Activated CD8-positive, alpha-beta T cell treated with anti-CD3 and anti-CD28 coated beads for 36 hours (primary cell): ENCODE measurements at regions not wholly inside any gene's neighbourhood (a gene's known extent, or its start where the extent isn't known, plus 50 kb on each side); places are given as distances from the start of the nearest gene placed in this dataset.

Experiments
- ATAC-seq: fragments of 200-7000 bp; cut with Tn5 transposase; one replicate; pipeline ENCODE4 v1.10.0; 2021; ENCODE audit warnings: mild to moderate bottlenecking, moderate library complexity
- CTCF ChIA-PET: fragments of 350-600 bp; sonication (Branson Sonifier 250); formaldehyde crosslinking; loops from one replicate; lab custom pipeline; 2021; ENCODE audit warnings: antibody characterized with exemption; lab: Charles Lee
- POLR2A ChIA-PET: fragments of 350-600 bp; sonication (Branson Sonifier 250); formaldehyde crosslinking; loops from one replicate; lab custom pipeline; 2021; ENCODE audit warnings: antibody characterized with exemption; lab: Charles Lee
- DNase-seq: peaks from one replicate; pipeline ENCODE4 v3.0.0-alpha.2; 2020
- H3K27ac Mint-ChIP-seq: one replicate; pipeline ENCODE4 v1.8.0; 2021; ENCODE audit warnings: mild to moderate bottlenecking, mixed read lengths
- H3K27me3 Mint-ChIP-seq: one replicate; pipeline ENCODE4 v1.8.0; 2021; ENCODE audit warnings: mixed read lengths
- H3K36me3 Mint-ChIP-seq: one replicate; pipeline ENCODE4 v1.8.0; 2021; ENCODE audit warnings: low read depth, mixed read lengths
- H3K4me1 Mint-ChIP-seq: one replicate; pipeline ENCODE4 v1.8.0; 2021; ENCODE audit warnings: low read depth, mixed read lengths
- H3K4me3 Mint-ChIP-seq: one replicate; pipeline ENCODE4 v1.8.0; 2021; ENCODE audit warnings: mild to moderate bottlenecking, moderate library complexity, mixed read lengths
- H3K9me3 Mint-ChIP-seq: one replicate; pipeline ENCODE4 v1.8.0; 2021; ENCODE audit warnings: mixed read lengths
- CTCF ChIP-seq: fragments of 200-600 bp; IDR thresholded peaks from one replicate; pipeline ENCODE4 v1.8.0; 2022; ENCODE audit warnings: antibody characterized with exemption, mild to moderate bottlenecking
- intact Hi-C: fragments of 100-400 bp; cut with micrococcal nuclease; formaldehyde crosslinking; loops from one replicate; pipeline ENCODE4 v1.10.0; 2022

GRCh38 chr10:61299841-61300240, 153.3 kb downstream of the TMEM26 start:
- Mint-ChIP-seq H3K4me3 (no peak overlapping the region), H3K27ac (no peak overlapping the region), H3K27me3 (peaks cover 3% of the 10 kb centered on the region), H3K4me1 (no peaks in the 10 kb centered on the region), H3K36me3 (no peaks in the 10 kb centered on the region), H3K9me3 (peaks cover 10% of the 10 kb centered on the region)
- ATAC-seq (no peak), DNase-seq (no peak)
- ChIA-PET CTCF (interaction anchor here (0.8 kb wide), 1 partner anchor 158 kb away, joined by 3 read pairs; no protein-coding TSS in a partner anchor), POLR2A (no interaction called here)
- intact Hi-C loops: no loop called here
- TF ChIP-seq CTCF: no peak

- Mint-ChIP-seq H3K9me3 (peaks cover 10% of the 10 kb centered on the region), H3K4me3 (no peak overlapping the region), H3K36me3 (no peaks in the 10 kb centered on the region), H3K27ac (no peak overlapping the region), H3K27me3 (peaks cover 3% of the 10 kb centered on the region), H3K4me1 (no peaks in the 10 kb centered on the region)
- intact Hi-C loops: no loop called here
- ChIA-PET POLR2A (no interaction called here), CTCF (interaction anchor here (0.8 to 1.3 kb wide), 2 partner anchors 15 to 158 kb away, joined by 3 to 4 read pairs; no protein-coding TSS in a partner anchor)
- ATAC-seq (no peak), DNase-seq (no peak)
- TF ChIP-seq CTCF: no peak
These were observed 154.0 kb downstream of the TMEM26 start for GRCh38 chr10:61299156-61299555.

GRCh38 chr10:61298194-61298593, 155.0 kb downstream of the TMEM26 start:
- peaks cover 3% of the 10 kb centered on the region for H3K27me3 Mint-ChIP-seq
- ATAC-seq (no peak), DNase-seq (no peak)
- H3K36me3 Mint-ChIP-seq: no peaks in the 10 kb centered on the region
- H3K27ac Mint-ChIP-seq: no peak overlapping the region
- ChIA-PET CTCF (interaction anchor here (1.3 kb wide), 1 partner anchor 14 kb away, joined by 4 read pairs; no protein-coding TSS in a partner anchor), POLR2A (no interaction called here)
- H3K9me3 Mint-ChIP-seq: peaks cover 10% of the 10 kb centered on the region
- TF ChIP-seq CTCF: no peak
- no peaks in the 10 kb centered on the region for H3K4me1 Mint-ChIP-seq
- intact Hi-C loops: no loop called here
- H3K4me3 Mint-ChIP-seq: no peak overlapping the region

GRCh38 chr10:61296161-61296560, 157.0 kb downstream of the TMEM26 start:
- H3K36me3 Mint-ChIP-seq: no peaks in the 10 kb centered on the region
- no peak overlapping the region for H3K4me3 Mint-ChIP-seq
- H3K4me1 Mint-ChIP-seq: no peaks in the 10 kb centered on the region
- H3K9me3 Mint-ChIP-seq: peaks cover 10% of the 10 kb centered on the region
- H3K27me3 Mint-ChIP-seq: peaks cover 3% of the 10 kb centered on the region
- CTCF ChIA-PET: interaction anchor here (0.6 kb wide), 1 partner anchor 25 kb away, joined by 3 read pairs; no protein-coding TSS in a partner anchor
- intact Hi-C loops: no loop called here
- no peak for TF ChIP-seq CTCF
- H3K27ac Mint-ChIP-seq: no peak overlapping the region
- DNase-seq (no peak), ATAC-seq (no peak)
- POLR2A ChIA-PET: no interaction called here

- Mint-ChIP-seq H3K27me3 (peaks cover 3% of the 10 kb centered on the region), H3K4me1 (no peaks in the 10 kb centered on the region), H3K27ac (no peak overlapping the region), H3K36me3 (no peaks in the 10 kb centered on the region), H3K4me3 (no peak overlapping the region), H3K9me3 (peaks cover 10% of the 10 kb centered on the region)
- POLR2A ChIA-PET: no interaction called here
- ATAC-seq (no peak), DNase-seq (no peak)
- CTCF ChIA-PET: no interaction called here
- intact Hi-C loops: no loop called here
- TF ChIP-seq CTCF: no peak
These were observed 159.1 kb downstream of the TMEM26 start for GRCh38 chr10:61294131-61294530.
